ENCODE measurements at regions not wholly inside any gene's neighbourhood (a gene's known extent, or its start where the extent isn't known, plus 50 kb on each side); places are given as distances from the start of the nearest gene placed in this dataset.

GRCh38 chr3:72258361-72259141 is 473.6 kb upstream of the PROK2 start:
- intact Hi-C loops (cut with micrococcal nuclease), result loop anchor here (5.0 kb wide), 2 partner anchors 286 to 564 kb away; no protein-coding TSS in a partner anchor
- CTCF ChIA-PET, result no interaction called here

GRCh38 chr3:72257738-72258137 is 472.8 kb upstream of the PROK2 start:
- DNase-seq (ENCODE audit: unreplicated experiment), result no peak
- Mint-ChIP-seq H3K4me1 (ENCODE audit: insufficient read depth, unreplicated experiment) (peaks cover 25% of the 10 kb centered on the region), H3K36me3 (ENCODE audit: insufficient read depth, unreplicated experiment) (no peaks in the 10 kb centered on the region), H3K9me3 (ENCODE audit: unreplicated experiment) (no peaks in the 10 kb centered on the region), H3K27me3 (ENCODE audit: insufficient read depth, unreplicated experiment) (peaks cover 70% of the 10 kb centered on the region), H3K27ac (ENCODE audit: low read depth, unreplicated experiment) (no peak overlapping the region), H3K4me3 (ENCODE audit: unreplicated experiment) (no peak overlapping the region)
- no TSS peak for BruUV-seq (replicated peaks)
- CTCF ChIA-PET, result interaction anchor here (0.5 to 2.0 kb wide), 5 partner anchors 8 to 1106 kb away, joined by 3 to 7 read pairs (median 3); no protein-coding TSS in a partner anchor
- POLR2A ChIA-PET, result no interaction called here
- intact Hi-C loops (cut with micrococcal nuclease), result loop anchor here (5.0 kb wide), 2 partner anchors 285 to 565 kb away; no protein-coding TSS in a partner anchor
- no peak for TF ChIP-seq CTCF (IDR thresholded peaks at IDR 0.05; ENCODE audit: unreplicated experiment)

More at GRCh38 chr3:72258361-72259141, 473.6 kb upstream of the PROK2 start:
- Mint-ChIP-seq H3K4me1 (ENCODE audit: insufficient read depth, unreplicated experiment) (peaks cover 30% of the 10 kb centered on the region), H3K4me3 (ENCODE audit: unreplicated experiment) (no peak overlapping the region), H3K36me3 (ENCODE audit: insufficient read depth, unreplicated experiment) (no peaks in the 10 kb centered on the region), H3K9me3 (ENCODE audit: unreplicated experiment) (no peaks in the 10 kb centered on the region), H3K27me3 (ENCODE audit: insufficient read depth, unreplicated experiment) (peaks cover 65% of the 10 kb centered on the region), H3K27ac (ENCODE audit: low read depth, unreplicated experiment) (no peak overlapping the region)
- POLR2A ChIA-PET, result interaction anchor here (0.6 kb wide), 1 partner anchor 234 kb away, joined by 3 read pairs; no protein-coding TSS in a partner anchor
- no TSS peak for BruUV-seq (replicated peaks)
- no peak for TF ChIP-seq CTCF (IDR thresholded peaks at IDR 0.05; ENCODE audit: unreplicated experiment)
- no peak for DNase-seq (ENCODE audit: unreplicated experiment)

GRCh38 chr3:72257203-72257602 is 472.3 kb upstream of the PROK2 start:
- ChIA-PET CTCF (interaction anchor here (0.6 to 2.0 kb wide), 7 partner anchors 9 to 379 kb away, joined by 3 to 7 read pairs (median 3); no protein-coding TSS in a partner anchor), POLR2A (no interaction called here)
- Mint-ChIP-seq H3K4me1 (ENCODE audit: insufficient read depth, unreplicated experiment) (peaks cover 21% of the 10 kb centered on the region), H3K36me3 (ENCODE audit: insufficient read depth, unreplicated experiment) (no peaks in the 10 kb centered on the region), H3K9me3 (ENCODE audit: unreplicated experiment) (no peaks in the 10 kb centered on the region), H3K27ac (ENCODE audit: low read depth, unreplicated experiment) (no peak overlapping the region), H3K4me3 (ENCODE audit: unreplicated experiment) (no peak overlapping the region), H3K27me3 (ENCODE audit: insufficient read depth, unreplicated experiment) (peaks cover 70% of the 10 kb centered on the region)
- no TSS peak for BruUV-seq (replicated peaks)
- DNase-seq (ENCODE audit: unreplicated experiment), result no peak
- intact Hi-C loops (cut with micrococcal nuclease), result loop anchor here (5.0 kb wide), 2 partner anchors 285 to 565 kb away; no protein-coding TSS in a partner anchor
- TF ChIP-seq CTCF (IDR thresholded peaks at IDR 0.05; ENCODE audit: unreplicated experiment), result no peak

- ChIA-PET POLR2A (no interaction called here), CTCF (interaction anchor here (0.6 to 2.0 kb wide), 8 partner anchors 9 to 379 kb away, joined by 3 to 7 read pairs (median 3); no protein-coding TSS in a partner anchor)
- H3K27me3 Mint-ChIP-seq (ENCODE audit: insufficient read depth, unreplicated experiment), result peaks cover 70% of the 10 kb centered on the region
- H3K4me1 Mint-ChIP-seq (ENCODE audit: insufficient read depth, unreplicated experiment), result peaks cover 16% of the 10 kb centered on the region
- H3K4me3 Mint-ChIP-seq (ENCODE audit: unreplicated experiment), result no peak overlapping the region
- DNase-seq (ENCODE audit: unreplicated experiment), result no peak
- intact Hi-C loops (cut with micrococcal nuclease), result loop anchor here (5.0 kb wide), 2 partner anchors 284 to 566 kb away; no protein-coding TSS in a partner anchor
- H3K36me3 Mint-ChIP-seq (ENCODE audit: insufficient read depth, unreplicated experiment), result no peaks in the 10 kb centered on the region
- no peaks in the 10 kb centered on the region for H3K9me3 Mint-ChIP-seq (ENCODE audit: unreplicated experiment)
- H3K27ac Mint-ChIP-seq (ENCODE audit: low read depth, unreplicated experiment), result peak overlapping the region; percentile 51
- BruUV-seq (replicated peaks), result no TSS peak
- TF ChIP-seq CTCF (IDR thresholded peaks at IDR 0.05; ENCODE audit: unreplicated experiment), result no peak
Observed at GRCh38 chr3:72256716-72257115, 471.8 kb upstream of the PROK2 start.

Measured in MCF 10A (cell line).